Activated CD8-positive, alpha-beta memory T cell treated with anti-CD3 and anti-CD28 coated beads, Interleukin-2, amount 50 U/mL, for 48 hours (primary cell): ENCODE measurements at regions not wholly inside any gene's neighbourhood (a gene's known extent, or its start where the extent isn't known, plus 50 kb on each side); places are given as distances from the start of the nearest gene placed in this dataset.
"Not testable (repeated sequence)": the region's sequence is repeated elsewhere in the genome, so short reads cannot be mapped to it uniquely, and the experiment has no call there.

ENCODE experiments used
- DNase-seq: peaks from one replicate; pipeline ENCODE4 v3.0.0-alpha.2; 2020

DNA sequence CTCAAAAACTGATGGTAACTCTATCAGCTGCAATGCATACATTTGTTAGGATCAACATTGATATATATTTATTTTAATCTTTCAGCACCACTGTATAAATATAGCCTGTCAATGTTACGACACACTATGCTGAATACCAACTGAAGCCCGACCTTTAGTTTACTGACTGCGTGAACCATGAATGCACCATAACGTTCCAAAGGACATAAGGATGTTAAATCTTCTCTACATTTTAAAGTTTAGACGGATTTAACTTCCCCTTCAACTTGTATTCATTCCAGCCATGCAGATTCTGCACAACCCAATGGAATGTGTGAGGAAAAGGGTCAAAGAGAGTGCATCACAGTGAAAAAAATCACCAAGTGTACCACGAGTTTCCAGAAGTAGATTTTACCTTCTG is 489.5 kb downstream of the IRS1 start:
- no peak for DNase-seq

DNA sequence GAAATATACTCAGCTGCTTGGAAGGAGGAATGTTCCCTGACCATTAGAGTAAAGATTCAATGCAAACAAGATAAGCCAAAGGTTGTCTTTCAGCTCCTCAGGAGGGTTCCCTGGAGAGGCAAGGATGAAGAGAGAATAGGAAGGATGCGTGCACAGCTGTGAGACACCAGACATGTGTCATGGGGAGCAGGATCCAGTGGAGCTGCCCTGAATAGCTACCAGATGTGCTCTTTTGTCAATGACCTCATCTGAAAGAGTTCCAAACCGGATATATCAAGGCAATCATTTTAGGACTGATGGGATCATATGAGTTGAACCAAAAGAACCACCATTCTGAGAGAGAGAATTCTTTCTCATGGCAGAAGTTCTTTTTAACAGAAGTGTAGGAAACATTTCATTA is 490.6 kb downstream of the IRS1 start:
- DNase-seq = no peak

GRCh38 chr2:226308323-226308680 is 491.3 kb downstream of the IRS1 start:
- DNase-seq = no peak

DNA sequence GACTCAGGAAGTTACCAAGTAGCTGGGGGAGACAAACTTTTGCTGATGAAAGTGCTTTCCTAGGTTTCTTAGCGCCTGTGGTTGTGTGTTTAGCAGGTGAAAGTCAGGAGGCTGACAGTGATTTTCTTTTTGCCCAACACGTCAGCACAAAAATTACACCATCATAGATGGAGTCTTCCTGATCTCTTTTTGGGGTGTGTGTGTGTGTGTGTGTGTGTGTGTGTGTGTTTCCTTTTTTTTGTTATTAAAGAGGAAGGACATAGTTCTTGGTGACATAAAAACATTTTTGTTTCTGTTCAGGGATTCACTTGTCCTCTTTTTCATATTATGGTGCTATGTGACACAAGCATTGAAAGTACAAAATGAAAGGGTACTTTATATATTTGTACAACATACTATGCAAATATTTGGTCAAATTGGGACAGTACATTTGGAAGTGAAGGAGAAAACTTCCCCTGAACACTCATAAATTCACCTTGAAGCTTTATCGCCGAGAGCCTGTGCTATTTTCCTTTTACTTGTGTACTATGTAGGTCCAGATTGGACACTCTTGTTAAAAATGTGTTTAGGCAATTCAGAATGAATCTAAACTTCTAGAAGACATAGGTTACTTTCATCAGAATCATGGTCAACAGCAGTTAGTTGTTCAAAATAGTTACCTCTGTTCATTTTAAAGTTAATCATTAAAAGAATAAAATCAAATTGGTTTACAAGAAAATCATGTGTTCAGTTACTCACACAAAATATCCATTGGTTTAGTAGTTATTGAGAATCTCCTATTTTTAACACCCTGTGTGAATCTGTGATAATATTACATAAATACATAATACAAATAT is 491.9 kb downstream of the IRS1 start:
- no peak for DNase-seq

DNA sequence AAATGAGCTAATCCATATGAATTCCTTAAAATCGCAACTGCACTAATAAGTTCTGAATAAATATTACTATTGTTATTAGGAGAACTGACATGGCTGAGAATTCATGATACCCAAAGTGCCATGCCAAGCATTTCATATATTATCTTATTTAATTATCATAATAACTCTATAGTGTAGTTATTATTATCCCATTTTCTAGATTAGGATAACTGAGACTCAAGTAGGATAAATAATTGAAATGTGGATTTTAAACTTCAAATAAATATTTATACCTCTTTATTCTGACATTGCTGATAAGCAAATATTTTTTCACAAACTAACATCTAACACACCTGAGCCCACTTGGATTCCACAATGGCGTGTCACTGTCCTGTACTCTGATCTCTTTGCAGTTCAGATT is 492.7 kb downstream of the IRS1 start:
- no peak for DNase-seq

DNA sequence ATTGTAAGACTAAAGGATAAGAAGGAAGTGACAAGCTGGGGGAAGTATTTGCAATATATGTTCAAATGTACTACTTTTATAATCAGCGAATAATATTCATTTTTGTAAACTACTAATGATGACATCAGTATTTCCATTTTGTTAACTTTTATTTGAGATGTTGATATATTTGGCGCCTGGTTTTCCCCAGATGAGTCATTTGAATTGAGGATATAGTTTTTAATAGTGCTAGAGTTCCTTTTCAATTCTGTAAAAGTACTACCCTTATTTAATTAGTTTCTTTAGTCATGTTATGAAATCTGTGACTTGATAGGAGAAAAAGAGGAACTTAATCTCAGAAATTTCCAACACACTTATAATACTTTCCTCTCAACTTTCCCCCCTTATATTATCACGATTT is 495.3 kb downstream of the IRS1 start:
- no peak for DNase-seq

DNA sequence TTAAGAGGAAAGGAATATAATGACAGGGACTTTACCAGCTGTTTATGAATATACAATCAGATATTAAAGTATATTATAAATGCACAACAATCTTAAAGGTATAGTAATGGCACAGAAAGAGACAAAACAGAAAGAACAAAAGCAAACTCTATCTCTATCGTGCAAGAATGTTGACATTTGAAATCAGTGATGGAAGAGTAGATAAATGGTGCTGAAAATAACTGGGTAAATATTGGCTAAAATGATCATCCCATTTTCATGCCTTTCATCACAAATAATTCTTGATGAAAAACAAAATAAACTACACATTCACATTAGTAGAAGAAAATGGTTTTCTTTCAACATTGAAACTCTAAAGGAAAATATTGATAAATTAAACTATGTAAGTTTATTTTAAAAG is 495.9 kb downstream of the IRS1 start:
- no peak for DNase-seq

GRCh38 chr2:226300196-226300886 is 499.3 kb downstream of the IRS1 start:
- DNase-seq = no peak

DNA sequence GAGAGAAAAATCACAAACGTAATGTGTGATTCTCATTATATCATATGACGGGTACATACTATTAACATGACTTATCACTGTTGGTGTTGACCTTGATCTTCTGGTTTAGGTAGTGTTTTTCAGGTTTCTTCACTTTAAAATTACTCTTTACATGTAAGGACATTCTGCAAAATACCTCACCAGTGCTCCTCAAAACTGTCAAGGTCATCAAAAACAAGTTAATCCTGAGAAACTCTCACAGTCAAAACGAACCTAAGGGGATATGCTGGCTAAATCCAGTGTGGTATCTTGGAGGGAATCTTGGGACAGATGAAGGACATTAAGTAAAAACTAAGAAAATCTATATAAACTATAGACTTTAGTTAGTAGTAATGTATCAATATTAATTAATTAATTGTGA is 499.8 kb downstream of the IRS1 start:
- DNase-seq = no peak

DNA sequence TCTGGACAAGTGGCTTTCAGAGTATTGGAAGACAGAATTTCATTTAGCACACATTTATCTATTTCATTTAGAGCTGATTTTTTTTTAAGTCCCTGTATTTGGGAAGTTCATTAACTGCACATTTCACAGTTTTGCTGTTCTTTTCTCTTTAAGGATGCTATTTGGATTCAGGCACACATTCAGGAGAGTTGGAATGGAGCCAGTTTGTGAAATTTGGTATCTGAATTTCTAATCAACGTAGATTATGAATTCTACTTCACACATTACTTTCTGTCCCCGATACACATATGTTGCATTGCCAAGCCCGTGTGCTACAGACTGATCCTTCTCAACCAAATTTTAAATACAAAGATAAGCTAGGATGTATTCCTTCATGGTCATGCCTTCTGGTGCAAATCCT is 503.9 kb downstream of the IRS1 start:
- no peak for DNase-seq

DNA sequence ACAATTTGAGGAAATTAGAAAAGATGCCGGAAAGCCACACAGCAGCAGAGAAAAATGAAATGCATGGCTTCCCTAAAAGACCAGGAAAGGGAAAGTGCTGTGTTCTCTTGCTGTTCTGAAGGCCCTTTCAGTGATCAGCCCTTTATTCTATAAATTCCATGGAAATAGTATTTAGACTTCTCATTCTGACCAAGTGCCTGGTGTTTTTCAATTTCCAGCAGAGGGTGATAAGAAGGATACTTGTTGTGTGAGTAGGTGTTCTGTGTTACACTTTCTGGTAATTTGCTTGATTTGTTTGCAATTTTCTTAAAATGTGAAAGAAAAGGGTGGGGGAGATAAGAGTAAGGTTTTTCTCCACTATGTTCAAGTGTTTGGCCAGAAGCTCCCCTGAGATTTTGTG is 504.5 kb downstream of the IRS1 start:
- DNase-seq = no peak

- not testable (repeated sequence) for DNase-seq
Measured at GRCh38 chr2:226291281-226291680, 508.3 kb downstream of the IRS1 start.

DNA sequence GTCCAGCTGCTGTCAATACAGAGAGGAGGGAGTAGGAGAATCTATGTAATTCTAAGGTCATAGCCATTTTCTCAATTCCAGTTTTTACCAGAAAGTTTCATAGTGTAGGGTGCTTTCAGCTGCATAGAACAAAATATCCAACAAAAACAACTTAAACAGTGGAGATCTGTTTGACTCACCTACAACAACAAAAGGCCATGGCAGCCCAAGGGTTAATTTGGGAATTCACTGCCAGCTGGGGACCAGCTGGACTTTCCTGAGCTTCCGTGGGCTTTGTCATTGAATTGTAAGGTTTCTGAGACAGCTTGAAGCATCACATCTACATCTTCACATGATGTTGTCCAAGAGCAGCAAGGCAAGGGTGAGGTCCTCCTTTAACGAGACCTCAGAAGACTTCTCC is 512.7 kb downstream of the IRS1 start:
- DNase-seq = no peak

DNA sequence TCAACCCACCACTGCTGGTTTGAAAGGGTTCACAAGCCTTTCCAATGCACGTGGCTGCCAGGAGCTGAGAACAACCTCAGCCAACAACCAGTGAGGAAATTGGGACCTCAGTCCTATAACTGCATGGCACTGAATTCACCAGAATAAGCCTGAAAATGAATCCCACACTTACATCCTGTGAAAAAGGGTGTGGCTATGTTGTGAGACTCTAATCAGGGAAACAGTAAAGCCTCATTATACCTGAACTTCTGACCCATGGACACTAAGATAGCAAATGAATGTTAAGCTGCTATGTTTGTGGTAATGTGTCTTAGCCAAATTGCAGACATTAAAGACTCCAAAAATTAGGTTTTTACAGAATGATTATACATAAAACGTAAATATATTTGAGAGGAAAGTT is 515.8 kb downstream of the IRS1 start:
- no peak for DNase-seq

DNA sequence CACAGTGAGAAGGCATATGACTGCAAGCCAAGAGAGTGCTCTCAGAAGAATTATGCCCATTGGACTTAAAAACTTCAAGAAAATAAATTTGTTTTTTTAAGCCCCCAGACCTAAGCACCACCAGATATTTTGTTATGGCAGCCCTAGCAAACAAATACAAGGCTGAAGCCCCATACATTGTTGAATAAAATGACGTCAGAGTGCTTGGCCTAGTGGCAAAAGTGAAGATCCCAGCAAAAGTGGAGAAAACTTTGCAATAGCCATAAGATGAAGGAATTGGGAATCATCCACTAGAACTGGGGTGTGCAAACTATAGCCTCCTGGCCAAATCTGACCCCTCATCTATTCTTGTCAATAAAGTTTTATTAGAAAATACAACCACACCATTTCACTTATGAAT is 517.5 kb downstream of the IRS1 start:
- no peak for DNase-seq

DNA sequence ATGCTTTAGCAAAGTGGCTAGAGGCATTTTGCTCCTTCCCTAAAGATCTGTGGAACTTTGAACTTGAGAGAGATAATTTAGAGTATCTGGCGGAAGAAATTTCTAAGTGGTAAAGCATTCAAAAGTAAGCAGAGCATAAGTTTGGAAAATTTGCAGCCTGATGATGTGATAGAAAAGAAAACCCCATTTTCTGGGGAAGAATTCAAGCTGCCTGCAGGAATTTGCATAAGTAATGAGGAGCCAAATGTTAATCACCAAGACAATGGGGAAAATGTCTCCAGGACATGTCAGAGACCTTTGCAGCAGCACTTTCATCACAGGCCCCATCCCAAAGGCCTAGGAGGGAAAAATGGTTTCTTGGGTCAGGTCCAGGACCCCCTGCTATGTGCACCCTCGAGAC is 519.5 kb downstream of the IRS1 start:
- not testable (repeated sequence) for DNase-seq

DNA sequence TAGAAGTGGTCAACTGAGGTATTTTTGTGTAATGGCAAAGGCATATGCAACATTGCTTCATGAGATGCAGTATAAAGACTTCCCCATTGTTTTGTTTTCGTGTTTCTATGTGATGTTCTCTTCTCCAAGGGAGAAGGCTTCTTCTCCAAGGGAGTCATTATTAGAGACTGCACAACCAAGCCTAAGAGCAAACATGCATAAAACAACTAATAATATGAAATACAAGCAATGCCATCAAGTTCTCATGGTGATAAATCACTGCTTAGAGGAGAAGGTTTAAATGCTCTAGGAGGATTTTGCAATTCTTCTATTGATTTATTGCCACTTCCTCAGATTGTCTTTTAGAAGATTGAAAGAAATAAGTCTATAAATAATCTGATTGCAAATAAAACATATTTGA is 524.4 kb downstream of the IRS1 start:
- no peak for DNase-seq

DNA sequence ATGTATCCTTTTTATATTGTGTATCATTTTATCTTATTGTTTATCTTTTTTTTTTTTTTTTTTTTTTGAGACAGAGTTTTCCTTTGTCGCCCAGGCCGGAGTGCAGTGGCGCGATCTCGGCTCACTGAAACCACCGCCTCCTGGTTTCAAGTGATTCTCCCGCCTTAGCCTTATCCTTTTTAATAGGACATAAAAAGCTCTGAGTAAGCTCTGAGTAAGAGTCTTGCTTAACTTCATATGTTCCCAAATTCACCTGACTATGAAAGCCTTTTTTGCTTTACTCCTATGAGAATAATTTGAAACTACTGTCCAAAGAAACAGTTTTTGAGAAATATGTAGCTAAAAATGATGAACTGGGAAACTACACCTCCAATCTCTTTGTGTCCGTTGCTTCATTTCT is 525.5 kb downstream of the IRS1 start:
- no peak for DNase-seq

DNA sequence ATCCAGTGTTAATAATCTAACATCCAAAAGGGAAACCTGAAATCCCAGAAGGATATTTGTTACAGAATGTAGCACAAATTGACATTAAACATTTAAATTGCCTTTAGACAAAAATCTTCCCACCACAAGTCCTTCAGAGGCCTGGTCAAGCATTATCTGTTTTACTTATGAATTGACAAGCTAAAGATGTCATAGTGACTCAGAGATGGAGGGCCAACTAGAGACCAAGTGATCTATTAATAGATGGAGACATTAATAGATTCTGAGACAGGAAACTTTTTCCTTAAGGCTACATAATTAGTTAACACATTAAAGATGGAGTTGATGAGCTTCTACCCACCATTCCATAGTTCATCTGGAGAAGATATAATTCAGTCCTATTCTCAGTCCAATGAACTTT is 526.2 kb downstream of the IRS1 start:
- DNase-seq = no peak

DNA sequence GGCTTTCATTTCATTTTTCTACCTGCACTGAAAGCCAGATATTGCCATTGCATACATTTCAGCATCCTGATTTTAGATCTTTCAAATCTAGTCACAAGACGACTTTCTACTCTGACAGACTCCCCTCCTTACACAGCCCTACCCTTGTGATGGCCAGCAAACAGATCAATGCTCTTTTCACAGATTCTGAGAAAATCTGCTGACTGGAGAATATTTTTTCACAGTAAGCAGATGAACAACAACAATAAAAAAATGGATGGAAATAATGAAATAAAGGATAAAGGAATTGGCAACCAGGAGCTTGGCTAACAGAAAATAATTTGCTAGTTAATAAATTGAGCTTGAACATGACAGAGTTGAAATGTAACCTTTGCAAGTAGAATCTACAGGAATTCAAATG is 527.2 kb downstream of the IRS1 start:
- no peak for DNase-seq

DNA sequence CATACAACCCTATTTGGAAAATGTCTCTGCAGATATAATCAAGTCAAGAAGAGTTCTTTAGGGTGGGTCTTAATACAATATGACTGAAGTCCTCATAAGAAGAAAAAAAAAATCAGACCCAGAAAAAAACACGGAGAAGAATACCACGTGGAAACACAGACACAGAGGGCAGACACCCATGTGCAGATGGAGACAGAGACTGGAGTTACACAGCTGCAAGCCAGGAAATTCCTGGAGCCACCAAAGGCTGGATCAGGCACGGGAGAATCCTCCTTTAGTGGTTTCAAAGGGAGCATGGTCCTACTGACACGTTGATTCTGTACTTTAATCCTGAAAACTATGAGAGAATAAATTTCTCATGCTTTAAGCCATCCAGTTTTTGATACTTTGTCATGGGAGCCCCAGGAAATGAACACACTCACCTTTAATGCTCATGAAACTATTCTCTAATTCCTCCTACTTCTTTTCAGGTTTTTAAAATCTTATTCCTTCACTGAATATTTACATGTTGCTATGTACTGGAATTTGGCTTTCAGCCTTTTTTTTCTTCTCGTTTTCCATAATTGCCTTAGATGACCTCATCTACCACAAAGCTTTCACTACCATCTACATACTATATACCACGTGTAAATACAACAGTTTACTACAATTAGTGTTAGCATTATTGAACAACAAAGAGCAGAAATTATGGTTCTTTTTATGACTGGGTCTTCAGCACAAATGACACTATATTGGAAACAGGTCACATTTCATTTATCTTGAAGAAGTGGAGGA is 529.1 kb downstream of the IRS1 start:
- no peak for DNase-seq

DNA sequence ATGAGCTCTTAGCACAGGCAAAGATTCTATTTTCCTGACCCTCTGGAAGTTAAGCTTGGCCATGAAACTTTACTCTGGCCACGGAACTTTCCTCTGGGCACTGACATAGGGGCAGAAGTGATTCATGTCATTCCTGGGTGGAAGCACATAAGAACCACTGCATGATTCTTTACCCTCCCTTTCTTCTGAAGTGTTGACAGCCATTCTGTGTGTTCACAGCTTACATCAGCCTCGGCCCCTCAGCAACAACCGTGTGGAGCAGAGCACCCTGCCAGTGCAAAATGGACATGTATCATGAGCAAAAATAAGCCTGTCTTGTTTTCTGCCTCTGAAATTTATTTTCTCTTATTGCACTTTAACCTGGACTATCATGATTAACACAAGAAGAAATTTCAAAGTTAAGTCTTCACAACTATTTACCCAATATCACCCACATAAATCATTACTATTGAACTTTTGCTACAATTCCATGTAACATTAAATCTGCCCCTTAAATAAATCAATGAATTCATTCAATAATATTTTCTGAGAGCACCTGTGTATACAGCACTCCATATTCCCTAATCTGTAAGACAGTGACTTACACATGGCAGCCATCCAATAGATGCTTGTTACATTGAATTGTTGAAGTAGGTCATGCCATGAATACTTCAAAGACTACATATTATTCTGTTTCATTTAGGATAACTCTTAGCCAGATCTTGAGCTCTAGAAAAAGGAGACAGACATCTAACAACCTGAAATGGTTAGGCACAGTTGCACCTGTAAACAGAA is 531.9 kb downstream of the IRS1 start:
- no peak for DNase-seq

DNA sequence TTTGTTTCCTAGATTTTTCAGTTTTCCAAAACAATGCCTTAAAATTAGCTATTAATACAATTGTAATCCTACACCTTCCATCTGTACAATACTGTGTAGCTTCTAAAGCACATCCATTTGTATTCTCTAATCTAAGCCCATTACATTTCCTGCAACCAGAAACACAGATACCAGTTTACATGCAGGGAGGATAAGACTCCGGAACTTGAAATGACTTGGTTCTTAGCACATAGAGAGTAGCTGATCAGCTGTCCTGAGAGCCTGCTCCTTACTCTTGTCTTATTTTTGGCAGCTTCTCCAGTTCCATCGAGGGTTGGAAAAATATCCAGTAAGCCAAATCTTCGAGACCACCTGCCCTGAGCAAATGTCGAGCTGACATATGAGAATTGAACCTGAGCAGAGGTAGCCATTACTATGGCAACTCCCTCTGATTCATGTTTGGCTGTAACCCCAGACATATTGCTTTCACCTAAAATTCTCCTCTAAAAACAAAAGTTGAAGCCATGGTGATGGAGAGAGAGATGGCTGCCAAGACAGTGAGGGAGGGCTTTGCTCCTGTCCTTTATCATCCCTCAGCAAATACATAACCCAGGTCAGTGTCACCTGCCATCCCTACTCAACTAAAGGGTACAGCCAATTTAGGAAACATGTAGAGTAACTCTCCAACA is 542.8 kb downstream of the IRS1 start:
- no peak for DNase-seq
